HG03520 (cell line): ENCODE measurements at regions not wholly inside any gene's neighbourhood (a gene's known extent, or its start where the extent isn't known, plus 50 kb on each side); places are given as distances from the start of the nearest gene placed in this dataset.

Experiments used
- ATAC-seq: cut with Tn5 transposase; IDR thresholded peaks from one replicate; pipeline ENCODE4 v1.9.1; 2021; ENCODE audit warnings: mild to moderate bottlenecking, moderate library complexity; ENCODE audit not compliant: unreplicated experiment

DNA sequence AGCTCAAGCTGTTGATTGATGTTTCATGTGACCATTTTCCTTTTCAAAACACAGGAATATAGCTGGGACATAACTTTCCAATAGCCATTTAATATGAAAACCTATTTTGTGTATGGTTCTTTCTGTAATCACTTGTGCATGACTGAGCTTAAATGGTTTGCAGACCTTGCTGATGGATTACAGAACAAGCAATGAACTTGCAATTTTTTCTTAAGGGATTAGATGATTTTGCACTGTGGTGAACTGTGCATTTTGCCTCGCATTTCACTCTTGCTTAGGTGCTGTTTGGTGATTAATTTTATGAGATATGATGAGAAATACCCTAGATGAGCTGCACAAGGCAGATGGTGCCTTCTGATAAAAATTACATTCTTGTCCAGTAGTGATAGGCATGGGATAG is 419.0 kb upstream of the FBXO33 start:
- ATAC-seq: no peak

DNA sequence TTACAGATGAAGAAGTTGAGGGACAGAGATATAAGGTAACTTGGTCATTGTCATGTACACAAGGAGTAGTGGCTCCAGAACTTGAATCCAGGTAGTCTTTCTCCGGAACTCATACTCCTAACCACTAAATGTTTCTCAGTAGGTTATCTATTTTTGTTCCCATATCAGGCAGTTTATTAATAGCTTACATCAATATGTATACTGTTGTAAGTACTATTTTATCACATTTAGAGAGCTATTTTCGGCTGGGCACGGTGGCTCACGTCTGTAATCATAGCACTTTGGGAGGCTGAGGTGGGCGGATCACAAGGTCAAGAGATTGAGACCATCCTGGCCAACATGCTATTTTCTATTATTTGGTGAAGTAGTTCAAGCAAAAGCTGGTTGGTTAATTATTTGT is 415.6 kb upstream of the FBXO33 start:
- ATAC-seq: no peak

DNA sequence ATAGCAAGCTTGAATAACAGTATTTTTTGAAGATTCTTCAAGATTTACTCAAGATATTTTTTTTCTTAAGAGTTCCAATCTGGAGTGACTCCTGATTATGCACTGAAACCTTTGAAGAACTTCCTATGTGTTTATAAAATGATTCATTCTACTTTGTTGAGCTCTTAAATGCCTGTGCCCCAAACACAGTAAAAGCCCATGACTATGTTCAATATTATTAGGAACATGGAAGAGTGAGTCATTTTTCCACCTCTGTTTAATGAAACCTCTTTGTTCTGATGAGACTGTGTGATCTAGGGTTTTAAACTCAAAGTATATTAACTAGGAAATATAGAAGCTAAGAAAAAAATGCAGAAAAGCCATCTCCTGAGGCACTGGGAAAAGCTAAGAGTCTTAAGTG is 415.0 kb upstream of the FBXO33 start:
- no peak for ATAC-seq

DNA sequence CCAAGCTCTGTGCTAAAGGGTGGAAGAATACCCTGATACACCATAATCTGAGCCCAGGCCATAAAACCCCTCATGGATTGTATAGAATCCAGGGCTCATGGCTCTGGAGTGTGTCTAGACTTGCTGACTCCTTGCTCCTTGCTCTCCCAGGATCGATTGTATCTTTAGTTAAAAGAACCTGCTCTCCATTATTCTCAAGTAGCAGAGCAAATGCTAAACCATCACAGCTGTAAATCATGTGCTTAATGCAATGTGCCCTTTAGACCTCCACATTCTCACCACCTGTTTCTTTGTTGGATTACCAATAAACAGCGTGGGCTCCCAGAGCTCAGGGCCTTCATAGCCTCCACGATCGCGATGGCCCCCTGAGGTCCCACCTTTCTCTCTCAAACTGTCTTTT is 411.6 kb upstream of the FBXO33 start:
- no peak for ATAC-seq

DNA sequence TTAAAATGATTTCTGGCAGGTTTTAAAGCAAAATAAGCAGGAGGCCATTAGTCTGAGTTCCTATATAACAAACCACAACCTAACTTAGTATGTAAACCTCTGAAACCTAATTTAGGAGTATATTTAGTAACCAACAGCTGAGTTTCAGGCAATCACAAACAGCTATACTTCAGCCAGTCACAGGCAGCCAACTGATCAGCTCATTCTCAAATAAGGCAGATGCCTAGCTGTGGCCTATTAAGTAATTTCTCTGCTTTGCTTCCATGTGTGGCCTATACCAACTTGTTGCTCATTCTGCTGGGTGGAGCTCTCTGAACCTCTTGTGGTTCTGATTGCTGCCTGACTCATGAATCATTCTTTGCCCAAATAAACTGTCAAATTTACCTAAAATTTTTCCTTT is 408.9 kb upstream of the FBXO33 start:
- ATAC-seq: peak; percentile 62

DNA sequence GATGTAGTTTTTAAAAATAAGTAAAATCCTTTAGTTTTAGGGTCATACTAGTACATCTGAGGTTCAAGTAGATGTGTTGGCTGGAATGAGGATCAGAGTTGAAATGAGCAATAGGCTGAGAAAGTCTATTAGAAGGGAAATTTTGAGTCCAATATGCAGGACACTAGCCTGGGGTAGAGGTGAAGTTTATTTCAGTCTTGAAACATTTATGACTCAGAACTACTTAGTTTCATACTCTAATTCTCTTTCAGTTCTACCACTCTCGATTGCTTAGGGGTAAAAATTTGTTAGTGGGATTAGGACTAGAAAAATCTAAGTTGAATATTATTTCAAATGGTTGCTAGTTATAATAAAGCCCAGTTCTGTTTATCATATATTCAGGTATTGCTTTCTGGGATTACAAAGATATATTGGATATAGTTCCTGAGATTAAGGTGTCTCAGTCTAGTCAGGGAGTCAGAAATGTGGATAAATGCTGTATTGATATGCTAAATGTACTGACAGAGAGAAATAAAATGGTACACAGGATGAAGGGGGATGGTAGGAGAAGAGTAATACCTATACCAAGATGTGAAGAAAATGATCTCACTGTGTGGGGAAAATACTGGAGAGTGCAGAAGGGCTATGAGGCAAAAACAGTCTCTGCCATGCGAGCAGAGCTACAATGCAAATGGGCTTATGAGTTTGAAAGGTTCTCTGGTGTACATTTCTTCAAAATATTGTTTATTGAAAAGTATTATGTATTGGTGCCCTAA is 395.8 kb upstream of the FBXO33 start:
- peak; percentile 98 for ATAC-seq

DNA sequence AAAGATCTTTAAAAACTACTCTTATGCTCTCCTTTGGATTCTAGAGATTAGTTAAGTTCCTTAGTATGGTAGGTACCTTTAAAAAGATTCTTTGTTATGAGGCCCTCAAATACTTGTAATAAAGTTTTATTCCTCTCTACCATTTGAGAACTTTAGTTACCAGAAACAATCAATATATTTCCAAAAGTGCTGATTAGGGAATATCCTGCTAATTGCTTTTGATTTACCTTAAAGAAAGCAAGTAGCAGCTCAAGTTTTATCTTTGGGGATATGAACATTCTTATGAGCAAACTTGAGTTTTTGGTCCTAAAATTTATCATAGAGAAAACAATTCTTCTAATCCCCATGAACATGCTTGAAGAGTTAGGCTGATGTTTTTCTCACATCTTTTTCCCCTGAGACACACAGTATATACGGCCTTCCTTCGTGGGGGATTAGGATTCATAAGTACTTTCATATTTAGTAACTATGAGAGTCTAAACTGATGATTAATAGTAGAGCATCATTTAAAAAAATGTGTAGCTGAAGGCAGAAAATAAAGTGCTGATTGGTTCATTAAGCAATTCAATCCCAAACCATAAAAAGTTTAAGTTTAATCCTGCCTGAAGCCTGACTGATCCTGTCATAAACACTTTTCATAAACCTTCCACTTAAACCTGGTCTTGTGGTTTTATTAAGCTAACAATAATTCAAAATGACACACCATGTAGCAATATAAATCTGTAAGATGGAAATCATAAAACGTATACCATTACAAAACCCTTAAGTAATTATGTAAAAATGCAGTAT is 380.5 kb upstream of the FBXO33 start:
- ATAC-seq: no peak

DNA sequence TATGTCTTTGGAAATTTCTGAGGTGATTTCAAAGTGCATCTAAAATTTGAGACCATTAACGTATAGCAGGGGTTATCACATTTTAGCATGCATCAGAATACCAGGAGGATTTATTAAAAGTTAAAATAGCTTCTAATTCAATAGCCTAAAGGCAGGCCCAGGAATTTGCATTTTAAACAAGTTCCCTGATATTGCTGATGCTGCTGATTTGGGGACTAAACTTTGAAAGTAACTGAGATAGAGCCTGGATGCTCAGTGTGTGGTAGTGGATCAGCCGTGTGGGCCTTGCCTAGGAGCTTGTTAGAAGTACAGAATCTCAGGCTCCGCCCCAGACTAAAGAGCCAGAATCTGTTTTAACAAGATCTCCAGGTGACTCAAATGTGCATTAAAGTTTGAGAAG is 375.0 kb upstream of the FBXO33 start:
- no peak for ATAC-seq

DNA sequence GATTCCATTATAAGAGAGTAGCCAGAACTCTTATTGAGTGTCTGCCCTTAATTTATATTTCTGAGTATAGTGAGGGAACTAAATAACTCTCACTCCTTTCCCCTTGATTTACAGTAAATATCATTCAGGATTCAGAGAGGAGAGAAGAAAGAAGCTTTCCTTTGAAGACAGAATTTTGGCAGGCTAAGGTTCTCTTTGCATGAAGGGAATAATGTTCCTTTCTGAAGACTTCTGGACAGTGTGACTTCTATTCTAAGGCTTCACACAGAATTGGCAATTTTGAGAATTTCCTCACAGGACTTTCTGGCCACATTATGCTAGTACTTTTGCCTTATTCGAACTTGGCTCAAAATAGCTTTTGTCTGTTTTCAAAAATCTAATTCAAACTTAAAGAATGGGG is 352.2 kb upstream of the FBXO33 start:
- ATAC-seq: no peak

DNA sequence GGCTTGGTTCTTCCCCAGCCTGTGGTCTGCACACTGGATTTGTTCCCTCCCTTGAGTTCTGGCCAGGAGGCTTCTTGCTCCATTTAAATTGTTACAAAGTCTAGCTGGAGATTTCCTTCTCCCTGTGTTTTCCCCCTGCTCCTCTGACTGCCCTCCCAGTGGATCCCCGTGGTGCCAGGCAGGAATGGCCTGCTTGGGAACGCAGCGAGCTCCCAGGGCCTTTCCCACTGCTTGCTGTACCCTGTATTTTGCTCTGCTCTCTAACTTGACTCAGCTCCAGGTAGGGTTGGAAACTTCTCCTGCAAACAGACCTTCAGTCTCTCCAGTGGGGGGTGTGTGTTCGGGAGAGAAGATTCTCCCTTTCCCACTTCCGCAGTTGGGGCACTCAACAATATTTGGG is 349.2 kb upstream of the FBXO33 start:
- ATAC-seq: no peak

DNA sequence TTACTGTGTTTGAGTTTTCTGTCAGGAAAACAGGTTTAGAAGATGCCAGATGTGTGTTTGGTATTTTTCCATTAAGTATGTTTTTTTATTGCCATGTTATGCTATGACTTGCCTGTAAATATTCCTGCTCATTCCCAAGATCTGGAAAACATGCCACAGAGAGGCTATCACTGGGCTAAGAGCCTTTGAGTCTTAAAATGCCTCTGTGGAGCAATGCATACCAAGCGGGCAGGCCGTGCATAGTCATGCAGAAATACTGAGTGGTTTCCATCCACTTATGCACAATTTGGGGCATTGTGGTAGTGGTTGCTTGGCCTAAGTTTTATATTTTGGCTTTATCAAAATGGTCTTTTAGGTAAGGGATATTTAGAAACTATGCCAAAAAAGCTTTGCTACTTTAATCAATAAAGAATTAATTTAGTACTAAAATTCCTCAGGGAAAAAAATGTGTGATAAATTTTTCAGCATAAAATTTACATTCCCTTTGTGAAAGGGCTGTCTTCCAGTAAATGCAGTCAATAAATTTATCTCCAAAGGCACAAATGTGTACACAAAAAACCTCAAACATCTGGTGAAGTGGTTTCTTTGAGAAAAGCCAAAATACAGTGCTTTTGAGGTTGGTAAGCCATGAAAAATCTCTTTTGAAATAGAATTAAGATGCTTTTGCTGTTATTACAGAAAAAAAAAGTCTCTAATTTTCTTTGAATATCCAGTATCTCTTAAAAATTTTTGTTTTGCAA is 341.3 kb upstream of the FBXO33 start:
- ATAC-seq: no peak

DNA sequence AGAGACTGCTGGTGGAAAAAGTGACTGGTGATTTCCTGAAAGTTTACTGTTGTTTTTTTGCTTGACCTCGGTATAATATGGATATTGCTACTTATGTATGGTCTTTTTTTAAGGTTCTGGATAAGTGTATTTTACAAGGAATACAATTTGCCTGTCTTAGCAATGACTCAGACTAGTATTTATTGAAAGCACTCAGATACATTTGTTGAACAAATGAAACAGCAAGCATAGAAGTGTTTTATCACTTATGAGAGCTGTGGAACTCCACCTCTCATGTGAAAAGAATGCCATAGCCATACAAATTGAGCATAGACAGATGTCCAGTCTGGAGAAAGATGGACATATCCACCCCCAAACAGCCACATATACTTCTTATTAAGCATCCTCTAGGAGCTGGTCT is 340.4 kb upstream of the FBXO33 start:
- ATAC-seq: no peak

DNA sequence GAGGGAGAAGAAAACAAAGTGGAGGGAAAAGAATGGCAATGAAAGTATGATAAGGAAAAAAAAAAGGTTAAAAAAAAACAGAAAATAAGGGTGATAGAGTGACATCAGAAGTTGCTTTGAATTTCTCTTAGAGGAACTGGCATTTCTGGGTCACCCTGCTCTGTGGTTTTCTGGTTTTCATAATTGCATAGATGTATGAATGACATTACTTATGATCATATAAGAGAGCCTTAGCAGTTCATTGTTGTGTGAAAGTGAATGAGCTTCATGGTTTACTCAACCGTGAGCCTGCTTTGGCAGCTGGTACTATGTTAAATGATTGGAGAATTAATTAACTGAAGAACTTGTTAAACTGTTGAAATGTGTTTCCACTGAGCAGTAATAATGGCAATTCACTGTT is 336.4 kb upstream of the FBXO33 start:
- peak; percentile 63 for ATAC-seq

DNA sequence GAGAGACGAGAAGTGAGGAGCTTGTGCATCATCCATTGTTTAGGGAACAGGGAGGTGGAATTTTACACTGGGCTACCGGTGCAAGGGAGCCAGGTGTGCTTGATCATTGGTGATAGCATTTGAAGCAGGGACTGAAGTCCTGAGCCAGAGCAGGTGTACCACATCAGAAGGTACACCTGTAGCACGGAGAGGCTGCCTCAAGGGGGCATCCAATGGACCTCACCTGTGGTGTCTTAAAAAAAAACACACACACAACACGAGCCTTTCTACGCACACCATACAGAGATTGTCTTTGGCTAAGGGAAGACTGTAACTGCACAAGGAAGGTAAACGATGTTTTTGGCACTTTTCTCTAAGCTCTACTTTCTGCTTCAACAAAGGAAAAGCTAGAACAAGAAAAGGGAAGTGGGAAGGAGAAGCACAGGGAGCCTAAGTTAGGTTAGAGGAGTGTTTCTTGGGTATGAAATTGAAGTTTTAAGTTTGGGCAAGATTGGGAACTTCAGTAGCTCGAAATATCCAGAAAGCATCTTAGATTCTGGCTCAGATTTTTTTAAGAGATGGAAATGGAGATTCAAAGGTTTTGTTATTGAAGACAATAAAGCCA is 334.3 kb upstream of the FBXO33 start:
- ATAC-seq: no peak

DNA sequence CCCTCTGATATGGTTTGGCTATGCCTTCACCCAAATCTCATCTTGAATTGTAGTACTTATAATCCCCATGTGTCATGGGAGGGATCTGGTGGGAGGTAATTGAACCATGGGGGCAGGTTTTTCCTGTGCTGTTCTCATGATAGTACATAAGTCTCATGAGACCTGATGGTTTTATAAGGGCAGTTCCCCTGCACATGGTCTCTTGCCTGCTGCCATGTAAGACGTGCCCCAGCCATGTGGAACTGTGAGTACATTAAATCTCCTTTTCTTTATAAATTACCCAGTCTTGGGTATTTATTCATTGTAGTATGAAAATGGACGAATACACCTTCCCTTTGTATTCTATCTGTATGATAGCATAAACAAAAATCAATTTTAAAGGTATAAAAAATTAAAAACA is 333.4 kb upstream of the FBXO33 start:
- no peak for ATAC-seq

DNA sequence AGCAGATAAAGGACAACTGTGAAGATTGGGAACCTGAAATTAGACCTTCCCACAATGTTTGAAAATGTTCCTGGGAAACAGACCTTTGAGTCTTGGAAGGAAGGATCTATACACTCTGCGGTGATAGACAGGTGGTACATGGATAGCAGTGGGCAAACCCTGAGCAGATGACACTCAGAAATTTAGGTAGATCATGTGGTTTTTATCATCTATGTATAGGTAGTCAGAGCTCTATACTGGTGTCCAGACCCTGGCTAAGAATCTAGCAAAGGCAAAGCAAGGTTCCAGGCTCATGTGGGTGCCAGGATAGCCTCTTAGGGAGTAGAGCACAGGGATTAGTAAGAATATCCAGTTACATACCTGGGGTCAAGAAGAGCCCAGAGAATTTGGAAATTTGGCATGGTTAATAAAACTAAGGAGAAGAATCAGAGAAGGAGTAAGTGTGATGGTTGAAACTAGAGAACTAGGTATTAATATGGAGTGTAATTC is 331.2 kb upstream of the FBXO33 start:
- peak; percentile 54 for ATAC-seq

DNA sequence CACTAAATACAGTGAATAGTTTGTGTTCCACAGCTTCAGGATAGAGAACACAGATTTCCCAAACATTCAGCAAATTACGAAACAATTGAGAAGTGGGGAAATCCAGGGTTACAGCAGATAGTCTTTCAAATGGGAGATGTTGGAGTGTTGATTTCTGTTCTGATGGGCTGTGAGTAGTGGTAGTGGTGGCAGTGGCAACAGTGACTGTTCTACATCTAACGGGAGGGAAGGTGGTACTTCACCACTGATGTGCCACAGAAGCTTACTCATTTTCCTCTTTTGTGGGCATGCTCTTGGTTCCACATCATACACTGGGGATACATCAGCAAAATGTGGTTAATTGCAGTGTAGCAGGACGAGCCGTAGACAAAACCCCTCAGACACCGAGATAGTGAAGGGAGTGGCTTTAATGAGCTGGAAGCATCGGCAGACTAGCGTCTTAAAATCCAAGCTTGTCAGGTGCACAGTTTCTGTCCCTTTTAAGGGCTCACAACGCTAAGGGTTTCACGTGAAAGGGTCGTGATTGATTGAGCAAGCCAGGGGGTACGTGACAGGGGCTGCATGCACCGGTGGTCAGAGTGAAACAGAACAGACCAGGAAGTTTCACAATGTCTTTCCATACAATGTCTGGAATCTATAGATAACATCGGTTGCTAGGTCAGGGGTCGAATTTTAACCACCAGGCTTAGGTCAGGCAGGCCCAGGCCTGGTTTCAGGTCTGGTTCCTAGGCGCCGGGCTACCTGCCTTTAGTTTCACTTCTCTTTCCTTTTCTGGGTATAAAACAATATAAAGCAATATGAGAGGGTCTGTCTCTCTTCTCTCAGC is 330.6 kb upstream of the FBXO33 start:
- ATAC-seq: peak; percentile 54

DNA sequence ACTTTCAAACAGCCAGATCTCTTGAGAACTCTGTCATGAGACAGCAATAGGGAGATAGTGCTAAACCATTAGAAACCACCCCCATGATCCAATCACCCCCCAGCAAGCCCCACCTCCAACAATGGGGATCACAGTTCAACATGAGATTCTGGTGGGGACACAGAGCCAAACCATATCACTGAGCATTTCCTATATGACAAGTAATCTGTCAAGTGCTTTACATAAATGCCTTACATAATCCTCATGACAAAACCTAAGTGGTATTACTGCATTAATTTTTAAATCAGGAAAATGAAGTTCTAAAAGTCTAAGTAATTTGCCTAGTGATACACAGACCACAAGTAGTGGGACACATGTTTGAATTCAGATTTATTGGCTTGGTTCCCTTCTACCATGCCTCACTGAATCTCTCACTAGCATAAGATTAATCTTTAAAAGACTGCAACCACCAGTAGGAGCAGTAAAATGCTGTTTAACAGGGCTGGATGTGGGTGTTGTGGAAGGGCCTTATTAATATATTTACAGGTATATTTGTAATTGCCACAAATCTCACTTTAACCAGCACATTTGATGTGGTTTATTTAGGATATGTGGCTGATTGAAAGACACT is 323.1 kb upstream of the FBXO33 start:
- no peak for ATAC-seq

DNA sequence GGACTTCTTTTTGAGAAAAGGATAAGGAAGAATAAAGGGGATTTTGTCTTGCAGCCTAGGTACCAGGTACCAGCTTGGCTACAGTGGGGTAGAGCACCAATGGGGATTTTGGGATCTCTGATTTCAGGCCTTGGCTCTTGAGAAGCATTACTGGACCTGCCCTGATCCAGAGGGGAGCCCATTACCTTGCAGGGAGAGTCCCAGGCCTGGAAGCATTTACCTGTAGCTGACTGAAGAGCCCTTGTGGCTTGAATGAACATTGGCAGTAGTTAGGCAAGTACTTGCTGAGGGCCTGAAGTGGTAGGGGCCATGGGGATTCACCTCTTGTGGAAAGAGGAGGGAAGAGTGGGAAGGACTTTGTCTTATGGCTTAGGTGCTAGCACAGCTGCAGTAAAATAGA is 308.2 kb upstream of the FBXO33 start:
- ATAC-seq: no peak

DNA sequence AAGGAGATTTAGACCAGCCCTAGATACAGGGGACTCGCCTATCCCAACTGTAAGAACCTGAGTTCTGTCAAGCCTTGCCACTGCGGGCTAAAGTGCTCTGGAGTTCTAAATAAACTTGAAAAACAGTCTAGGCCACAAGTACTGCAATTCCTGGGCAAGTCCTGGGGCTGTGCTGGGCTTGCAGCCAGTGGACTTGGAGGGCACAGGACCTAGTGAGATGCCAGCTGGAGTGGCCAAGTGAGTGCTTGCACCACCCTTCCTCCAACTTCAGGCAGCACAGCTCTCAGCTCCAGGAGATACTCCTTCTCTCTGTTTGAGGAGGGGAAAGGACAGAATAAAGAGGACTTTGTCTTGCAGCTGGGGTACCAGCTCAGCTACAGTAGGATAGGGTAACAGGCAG is 307.6 kb upstream of the FBXO33 start:
- no peak for ATAC-seq
